Neuronal stem cell (in vitro differentiated cells): ENCODE measurements at regions not wholly inside any gene's neighbourhood (a gene's known extent, or its start where the extent isn't known, plus 50 kb on each side); places are given as distances from the start of the nearest gene placed in this dataset.

Experiments used
- DNase-seq: peaks from one replicate; pipeline ENCODE4 v3.0.0-alpha.2; 2013; ENCODE audit warnings: low spot score
- H2AFZ ChIP-seq: one replicate; pipeline ENCODE4 v1.6.1; 2013; ENCODE audit warnings: mild to moderate bottlenecking, low read length, inconsistent platforms
- H2AK5ac ChIP-seq: 2 replicates; pipeline ENCODE4 v1.6.1; 2013; ENCODE audit warnings: low read depth, mild to moderate bottlenecking, inconsistent platforms, low read length, moderate library complexity, mixed read lengths
- H2BK120ac ChIP-seq: 2 replicates; pipeline ENCODE4 v1.6.1; 2013; ENCODE audit warnings: low read depth, mild to moderate bottlenecking, inconsistent platforms, low read length, moderate library complexity, mixed read lengths
- H2BK12ac ChIP-seq: one replicate; pipeline ENCODE4 v1.6.1; 2013; ENCODE audit warnings: low read length, inconsistent platforms
- H2BK15ac ChIP-seq: 2 replicates; pipeline ENCODE4 v1.6.1; 2013; ENCODE audit warnings: mild to moderate bottlenecking, low read length, inconsistent platforms, mixed read lengths
- H2BK5ac ChIP-seq: one replicate; pipeline ENCODE4 v1.6.1; 2013; ENCODE audit warnings: inconsistent platforms, mild to moderate bottlenecking, low read length, moderate library complexity
- H3K14ac ChIP-seq: one replicate; pipeline ENCODE4 v1.6.1; 2013; ENCODE audit warnings: low read length, inconsistent platforms
- H3K18ac ChIP-seq: 2 replicates; pipeline ENCODE4 v1.6.1; 2013; ENCODE audit warnings: low read length, inconsistent platforms
- H3K23ac ChIP-seq: 2 replicates; pipeline ENCODE4 v1.6.1; 2013; ENCODE audit warnings: low read depth, mild to moderate bottlenecking, mixed read lengths, low read length, inconsistent platforms; ENCODE audit not compliant: poor library complexity
- H3K27ac ChIP-seq: replicated peaks from 3 replicates; pipeline ENCODE4 v1.5.1; 2013; ENCODE audit warnings: low read length, inconsistent platforms
- H3K27me3 ChIP-seq, 3 experiments: 2 replicates each; pipeline ENCODE4 v1.6.1; 2013; ENCODE audit warnings: low read length in 3 of 3, mild to moderate bottlenecking in 2 of 3, inconsistent platforms in 1 of 3, low read depth in 1 of 3, mixed read lengths in 1 of 3, moderate library complexity in 1 of 3; ENCODE audit not compliant: control insufficient read depth in 3 of 3, insufficient read depth in 3 of 3
- H3K36me3 ChIP-seq, 2 donors: replicated peaks in 1 of 2; 2 replicates each; pipeline ENCODE4 v1.6.1; 2013; ENCODE audit warnings: low read length in 2 of 2; ENCODE audit not compliant: control insufficient read depth in 2 of 2, insufficient read depth in 2 of 2
- H3K4ac ChIP-seq: 2 replicates; pipeline ENCODE4 v1.6.1; 2013; ENCODE audit warnings: inconsistent platforms, mild to moderate bottlenecking, low read length, moderate library complexity
- H3K4me1 ChIP-seq, 2 donors: 1 replicate in 1 of 2; 2 replicates in 1 of 2; pipeline ENCODE4 v1.6.1; 2013; ENCODE audit warnings: low read length in 2 of 2, low read depth in 1 of 2; ENCODE audit not compliant: control insufficient read depth in 2 of 2, insufficient read depth in 1 of 2
- H3K4me2 ChIP-seq: one replicate; pipeline ENCODE4 v1.6.1; 2013; ENCODE audit warnings: mild to moderate bottlenecking, low read length, inconsistent platforms; ENCODE audit not compliant: insufficient read depth, poor library complexity, severe bottlenecking
- H3K4me3 ChIP-seq, 2 donors: 2 replicates each; pipeline ENCODE4 v1.5.1; 2013; ENCODE audit warnings: low read length in 2 of 2, mild to moderate bottlenecking in 2 of 2, inconsistent platforms in 1 of 2, moderate library complexity in 1 of 2
- H3K79me1 ChIP-seq: one replicate; pipeline ENCODE4 v1.6.1; 2013; ENCODE audit warnings: low read depth, mild to moderate bottlenecking, inconsistent platforms, low read length, moderate library complexity
- H3K9ac ChIP-seq: one replicate; pipeline ENCODE4 v1.6.1; 2013; ENCODE audit warnings: mild to moderate bottlenecking, low read depth, low read length, inconsistent platforms; ENCODE audit not compliant: poor library complexity
- H3K9me3 ChIP-seq, 2 donors: replicated peaks in 1 of 2; 2 replicates each; pipeline versions ENCODE3 to v1.6.1; 2013; ENCODE audit warnings: low read length in 2 of 2, mild to moderate bottlenecking in 2 of 2, inconsistent platforms in 1 of 2, low read depth in 1 of 2, mixed read lengths in 1 of 2, moderate library complexity in 1 of 2; ENCODE audit not compliant: control insufficient read depth in 2 of 2, insufficient read depth in 1 of 2
- H4K8ac ChIP-seq: one replicate; pipeline ENCODE4 v1.6.1; 2013; ENCODE audit warnings: low read depth, mild to moderate bottlenecking, inconsistent platforms, low read length, moderate library complexity
- H4K91ac ChIP-seq: one replicate; pipeline ENCODE4 v1.6.1; 2013; ENCODE audit warnings: low read length, low read depth, mild to moderate bottlenecking, inconsistent platforms; ENCODE audit not compliant: poor library complexity
- WGBS, 2 donors: extraction: QIAGEN DNeasy Blood & Tissue Kit; methylation state at CpG; one replicate each; pipeline ENCODE4 v1.1.7; 2013; ENCODE audit warnings: missing lambda C conversion rate in 2 of 2, mixed read lengths in 1 of 2; ENCODE audit not compliant: insufficient read length in 2 of 2, insufficient replicate concordance in 1 of 2; ENCODE audit errors: extremely low coverage in 2 of 2; 5-methylcytosine and 5-hydroxymethylcytosine counted together

- H3K4me3 ChIP-seq = no peak overlapping the region
- H3K27me3 ChIP-seq = no peaks in the 10 kb centered on the region
- no peak overlapping the region for H3K18ac ChIP-seq
- H4K91ac ChIP-seq = no peak overlapping the region
- H3K9me3 ChIP-seq = no peaks in the 10 kb centered on the region
- H2BK5ac ChIP-seq = no peak overlapping the region
- no peak overlapping the region for H3K14ac ChIP-seq
- no peak overlapping the region for H2AK5ac ChIP-seq
- no peak overlapping the region for H3K4ac ChIP-seq
- no peak overlapping the region for H3K27ac ChIP-seq
- H3K79me1 ChIP-seq = no peaks in the 10 kb centered on the region
- no peak overlapping the region for H2BK15ac ChIP-seq
- no peak overlapping the region for H3K4me2 ChIP-seq
- DNase-seq = no peak
- H3K4me1 ChIP-seq = no peaks in the 10 kb centered on the region
- H2BK12ac ChIP-seq = no peak overlapping the region
- H3K9ac ChIP-seq = no peak overlapping the region
- no peaks in the 10 kb centered on the region for H3K36me3 ChIP-seq
- no peak overlapping the region for H2BK120ac ChIP-seq
- WGBS, 2 donors = no CpG with 5 or more reads among the region's 2 CpGs
- no peak overlapping the region for H3K23ac ChIP-seq
- H4K8ac ChIP-seq = no peak overlapping the region
- no peak overlapping the region for H2AFZ ChIP-seq
These were observed 1282.6 kb downstream of the NCAM2 start for GRCh38 chr21:22280851-22281250.

- no CpG with 5 or more reads among the region's 2 CpGs for WGBS, 2 donors
- H3K27ac ChIP-seq = no peak overlapping the region
These were observed 1290.8 kb downstream of the NCAM2 start for GRCh38 chr21:22288885-22289499.

GRCh38 chr21:22292144-22292543, 1293.9 kb downstream of the NCAM2 start:
- H3K18ac ChIP-seq = no peak overlapping the region
- H2BK15ac ChIP-seq = no peak overlapping the region
- H2AK5ac ChIP-seq = no peak overlapping the region
- no peak overlapping the region for H3K9ac ChIP-seq
- H2AFZ ChIP-seq = no peak overlapping the region
- no peaks in the 10 kb centered on the region for H3K27me3 ChIP-seq
- H3K27ac ChIP-seq = no peak overlapping the region
- H3K4me3 ChIP-seq = no peak overlapping the region
- H4K91ac ChIP-seq = no peak overlapping the region
- H3K36me3 ChIP-seq = no peaks in the 10 kb centered on the region
- H3K4me2 ChIP-seq = no peak overlapping the region
- DNase-seq = no peak
- H2BK12ac ChIP-seq = no peak overlapping the region
- no peak overlapping the region for H3K23ac ChIP-seq
- WGBS, 2 donors = 100% methylated on average over 1 of the region's 3 CpGs; no CpG with 5 or more reads in 1 of the 2 donors
- no peaks in the 10 kb centered on the region for H3K79me1 ChIP-seq
- no peak overlapping the region for H2BK5ac ChIP-seq
- no peak overlapping the region for H3K4ac ChIP-seq
- H3K4me1 ChIP-seq = no peaks in the 10 kb centered on the region
- H4K8ac ChIP-seq = no peak overlapping the region
- no peak overlapping the region for H2BK120ac ChIP-seq
- H3K14ac ChIP-seq = no peak overlapping the region
- H3K9me3 ChIP-seq = no peaks in the 10 kb centered on the region

More at GRCh38 chr21:22288885-22289499, 1290.8 kb downstream of the NCAM2 start:
- Histone ChIP-seq H2BK5ac (no peak overlapping the region), H2BK15ac (no peak overlapping the region), H3K79me1 (no peaks in the 10 kb centered on the region), H3K9ac (no peak overlapping the region), H3K4ac (no peak overlapping the region), H3K14ac (no peak overlapping the region), H2BK12ac (no peak overlapping the region), H3K4me2 (no peak overlapping the region), H3K4me1 (no peaks in the 10 kb centered on the region), H3K27me3 (no peaks in the 10 kb centered on the region), H2BK120ac (no peak overlapping the region), H4K91ac (no peak overlapping the region), H3K18ac (no peak overlapping the region), H3K4me3 (no peak overlapping the region), H3K36me3 (no peaks in the 10 kb centered on the region), H2AFZ (no peak overlapping the region), H3K23ac (no peak overlapping the region), H2AK5ac (no peak overlapping the region), H3K9me3 (no peaks in the 10 kb centered on the region), H4K8ac (no peak overlapping the region)
- DNase-seq = no peak

GRCh38 chr21:22297575-22297974, 1299.4 kb downstream of the NCAM2 start:
- Histone ChIP-seq H3K4me2 (no peak overlapping the region), H3K27ac (no peak overlapping the region), H2AK5ac (no peak overlapping the region), H4K8ac (no peak overlapping the region), H3K4me1 (no peaks in the 10 kb centered on the region), H2BK15ac (no peak overlapping the region), H2BK120ac (no peak overlapping the region), H3K9me3 (no peaks in the 10 kb centered on the region), H3K4ac (no peak overlapping the region), H3K79me1 (no peaks in the 10 kb centered on the region), H2AFZ (no peak overlapping the region), H3K23ac (no peak overlapping the region), H3K18ac (no peak overlapping the region), H3K36me3 (no peaks in the 10 kb centered on the region), H3K9ac (no peak overlapping the region), H3K4me3 (no peak overlapping the region), H2BK12ac (no peak overlapping the region), H3K14ac (no peak overlapping the region), H3K27me3 (no peaks in the 10 kb centered on the region), H4K91ac (no peak overlapping the region), H2BK5ac (no peak overlapping the region)
- WGBS, 2 donors = no CpG with 5 or more reads among the region's 2 CpGs
- no peak for DNase-seq
